Glomerular endothelial cell (primary cell): ENCODE measurements at regions not wholly inside any gene's neighbourhood (a gene's known extent, or its start where the extent isn't known, plus 50 kb on each side); places are given as distances from the start of the nearest gene placed in this dataset.

Source experiments
- DNase-seq: peaks from one replicate; pipeline ENCODE4 v3.0.0-alpha.2; 2011; ENCODE audit warnings: low read depth, low spot score; ENCODE audit errors: extremely low read depth

DNA sequence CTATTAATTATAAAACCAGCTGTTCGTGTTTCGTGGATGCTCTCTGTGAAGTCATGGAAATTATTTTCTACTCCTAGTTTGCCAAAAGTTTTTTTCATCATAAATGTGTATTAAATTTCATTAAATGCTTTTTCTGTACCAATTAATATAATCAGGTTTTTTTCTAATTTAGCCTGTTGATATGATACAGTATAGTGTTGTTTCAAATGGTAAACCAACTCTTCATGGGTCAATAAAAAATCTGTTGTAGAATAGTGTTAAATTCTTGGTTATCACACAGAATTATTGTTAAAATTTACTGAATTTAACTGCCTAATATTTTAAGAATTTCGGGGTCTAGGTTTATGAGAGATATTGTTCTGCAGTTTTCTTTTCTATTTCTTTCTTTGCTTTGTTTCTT is 505.9 kb upstream of the MANEA start:
- no peak for DNase-seq

DNA sequence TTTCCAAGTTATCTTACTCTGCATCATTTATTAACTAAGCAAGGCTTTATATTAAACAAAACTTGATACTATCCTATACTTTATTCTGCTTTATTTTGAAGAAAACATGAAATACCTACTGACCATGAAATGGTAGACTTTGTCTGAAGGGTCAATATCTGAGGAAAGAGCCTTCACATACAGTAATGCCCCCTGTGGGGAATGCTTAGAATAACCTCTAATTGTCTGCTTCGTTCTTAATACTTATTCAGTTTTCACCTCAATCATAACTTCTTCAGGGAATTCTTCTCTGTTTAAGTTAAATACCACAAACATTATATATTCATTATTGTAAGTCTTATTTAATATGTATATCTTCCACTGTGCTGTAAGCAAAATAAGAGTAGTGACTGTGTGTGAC is 498.9 kb upstream of the MANEA start:
- no peak for DNase-seq

DNA sequence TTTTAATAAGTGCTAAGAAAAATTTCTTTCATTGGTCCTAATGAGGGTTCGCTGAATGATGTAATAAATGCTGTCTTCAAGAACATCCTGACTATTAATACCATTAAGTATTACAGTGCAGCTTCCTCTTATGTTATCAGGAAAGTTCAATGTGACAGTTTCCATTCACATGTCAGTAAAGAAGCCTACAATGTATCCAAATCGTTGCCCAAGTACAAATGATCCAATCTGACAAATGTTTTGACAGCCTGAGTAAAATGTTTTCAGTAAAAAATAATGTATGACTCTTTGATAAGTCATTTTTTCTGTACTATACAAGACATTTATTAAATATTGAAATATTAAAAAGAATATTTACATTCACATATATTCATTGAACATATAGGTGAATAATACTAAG is 496.1 kb upstream of the MANEA start:
- no peak for DNase-seq

DNA sequence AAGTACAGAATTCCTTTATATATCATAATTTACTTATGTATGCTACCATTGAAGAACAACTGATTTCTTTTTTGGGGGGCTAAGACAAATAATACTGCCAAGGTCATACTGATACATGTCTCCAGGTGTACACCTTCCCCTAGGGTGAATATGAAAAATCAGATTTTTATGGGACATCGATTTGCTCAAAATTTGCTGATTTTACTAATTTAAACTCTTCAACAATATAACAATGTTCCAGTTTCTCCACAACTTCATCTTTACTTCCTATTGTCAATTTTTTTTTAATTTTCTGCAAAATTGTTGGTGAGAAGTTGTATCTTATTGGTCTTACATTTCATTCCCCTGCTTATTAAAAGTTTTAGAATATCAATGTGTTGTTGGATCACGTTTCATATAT is 495.4 kb upstream of the MANEA start:
- no peak for DNase-seq

DNA sequence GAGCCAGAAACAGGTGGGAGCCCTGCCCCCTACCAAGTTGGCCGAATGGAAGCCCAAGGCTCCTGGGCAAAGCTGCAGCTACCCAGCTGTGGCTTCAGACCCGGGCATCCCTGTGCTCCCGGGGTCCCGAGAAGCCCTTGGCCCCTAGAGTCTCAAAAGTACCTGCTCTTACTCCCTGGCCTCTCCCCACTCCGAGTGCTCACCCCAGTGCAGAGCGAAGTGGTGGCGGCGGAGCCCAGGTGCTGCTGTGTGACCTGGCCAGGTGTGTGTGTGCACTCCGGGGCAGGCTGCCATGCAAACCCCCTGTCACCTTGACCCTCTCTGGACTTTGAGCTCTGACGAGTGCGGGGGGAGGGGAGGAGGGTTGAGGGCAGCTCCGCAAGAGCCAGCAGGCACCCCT is 493.8 kb upstream of the MANEA start:
- no peak for DNase-seq

DNA sequence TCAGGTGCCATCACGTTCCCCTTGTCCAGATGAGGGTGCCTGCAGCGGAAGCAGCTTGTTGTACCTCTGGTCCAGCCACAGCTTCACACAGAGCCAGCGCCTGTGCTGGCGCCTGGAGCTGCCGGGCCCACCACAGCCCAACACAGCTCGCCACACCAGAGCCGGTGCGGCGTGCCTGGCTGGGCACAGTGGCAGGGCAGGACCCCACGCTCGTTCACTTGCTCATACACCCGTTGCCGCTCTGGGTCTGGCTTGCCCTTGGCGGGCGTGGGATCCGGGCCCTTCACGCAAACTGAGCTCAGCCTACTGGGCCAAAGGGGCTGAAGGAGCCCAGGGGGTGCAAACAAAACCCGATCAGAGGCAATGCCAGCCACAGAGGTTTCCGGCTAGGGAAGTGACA is 492.5 kb upstream of the MANEA start:
- no peak for DNase-seq

DNA sequence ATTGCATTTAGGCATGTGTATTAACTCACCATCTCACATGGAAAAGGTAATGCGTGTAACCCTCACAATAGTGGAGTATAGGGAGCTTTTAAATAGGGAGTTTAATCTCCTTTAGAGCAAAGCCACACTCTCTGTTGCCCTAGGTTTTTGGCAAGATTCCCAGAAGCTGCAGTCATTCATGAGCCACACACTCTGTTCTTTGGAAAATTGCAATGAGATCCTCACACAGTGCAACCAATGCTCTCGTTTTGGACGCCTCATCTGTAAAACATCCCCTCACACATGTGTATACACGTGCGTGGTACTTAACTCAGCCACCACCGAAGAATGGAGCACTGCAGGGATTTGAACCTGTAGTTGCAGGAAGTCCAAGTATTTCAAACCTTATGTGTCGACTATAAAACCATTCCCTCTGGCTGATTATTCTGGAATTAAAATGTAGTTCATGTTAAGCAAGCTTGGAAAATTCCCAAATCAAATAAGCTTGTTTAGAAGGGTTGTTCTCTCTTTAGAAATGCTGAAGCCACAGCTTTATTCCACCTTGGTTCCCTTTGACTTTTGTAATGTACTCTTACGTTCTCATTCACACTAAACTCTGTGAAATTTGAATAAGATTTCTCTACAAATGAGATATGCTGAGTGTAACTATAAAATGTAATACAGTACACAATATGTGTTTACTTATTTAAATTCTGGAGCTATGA is 489.8 kb upstream of the MANEA start:
- no peak for DNase-seq

DNA sequence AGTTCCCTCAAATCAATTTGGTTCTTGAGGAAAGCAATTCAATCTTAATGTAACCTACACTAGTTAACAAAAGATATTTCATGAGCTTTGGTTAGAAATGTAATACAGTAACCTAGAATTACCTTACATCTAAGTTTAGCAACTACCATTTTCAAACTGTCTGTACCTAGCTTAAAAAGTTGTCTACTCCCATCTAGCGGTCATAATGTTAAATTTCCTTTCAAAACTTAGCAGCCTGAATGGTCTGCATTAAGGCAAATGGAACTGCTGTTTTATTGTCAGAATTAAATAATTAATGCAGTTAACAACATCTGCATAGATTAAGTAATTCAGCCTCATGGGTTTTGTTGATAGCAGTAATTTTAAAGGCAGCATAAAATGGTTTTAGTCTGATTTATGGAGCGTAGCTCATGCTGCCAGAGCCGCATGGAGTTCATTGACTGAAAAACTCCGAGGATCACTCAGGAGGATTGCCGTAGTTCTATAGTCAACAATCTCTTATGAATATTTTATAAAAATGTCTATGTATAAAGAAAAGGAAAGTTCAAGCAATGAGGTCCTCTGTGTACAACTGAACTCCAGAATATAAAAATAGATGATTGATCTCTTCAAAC is 485.4 kb upstream of the MANEA start:
- DNase-seq, result no peak

DNA sequence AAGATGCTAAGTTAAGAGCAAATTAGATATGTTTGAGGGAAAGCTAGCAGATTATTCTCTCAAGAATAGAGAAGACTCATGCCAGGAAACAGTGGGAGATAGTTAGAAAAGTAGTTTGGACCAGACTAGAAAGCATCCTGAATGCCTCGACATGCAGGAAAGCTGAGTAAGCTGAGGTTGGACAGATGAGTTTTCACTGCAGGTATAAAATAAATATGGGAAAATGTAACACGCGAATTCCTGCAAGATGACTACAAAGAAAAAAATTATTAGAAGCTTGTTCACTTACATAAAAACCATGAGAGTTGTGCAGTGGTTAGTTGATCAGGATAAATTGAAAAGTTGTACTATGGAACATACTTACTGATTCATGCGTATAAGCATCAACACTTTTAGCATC is 484.2 kb upstream of the MANEA start:
- no peak for DNase-seq

DNA sequence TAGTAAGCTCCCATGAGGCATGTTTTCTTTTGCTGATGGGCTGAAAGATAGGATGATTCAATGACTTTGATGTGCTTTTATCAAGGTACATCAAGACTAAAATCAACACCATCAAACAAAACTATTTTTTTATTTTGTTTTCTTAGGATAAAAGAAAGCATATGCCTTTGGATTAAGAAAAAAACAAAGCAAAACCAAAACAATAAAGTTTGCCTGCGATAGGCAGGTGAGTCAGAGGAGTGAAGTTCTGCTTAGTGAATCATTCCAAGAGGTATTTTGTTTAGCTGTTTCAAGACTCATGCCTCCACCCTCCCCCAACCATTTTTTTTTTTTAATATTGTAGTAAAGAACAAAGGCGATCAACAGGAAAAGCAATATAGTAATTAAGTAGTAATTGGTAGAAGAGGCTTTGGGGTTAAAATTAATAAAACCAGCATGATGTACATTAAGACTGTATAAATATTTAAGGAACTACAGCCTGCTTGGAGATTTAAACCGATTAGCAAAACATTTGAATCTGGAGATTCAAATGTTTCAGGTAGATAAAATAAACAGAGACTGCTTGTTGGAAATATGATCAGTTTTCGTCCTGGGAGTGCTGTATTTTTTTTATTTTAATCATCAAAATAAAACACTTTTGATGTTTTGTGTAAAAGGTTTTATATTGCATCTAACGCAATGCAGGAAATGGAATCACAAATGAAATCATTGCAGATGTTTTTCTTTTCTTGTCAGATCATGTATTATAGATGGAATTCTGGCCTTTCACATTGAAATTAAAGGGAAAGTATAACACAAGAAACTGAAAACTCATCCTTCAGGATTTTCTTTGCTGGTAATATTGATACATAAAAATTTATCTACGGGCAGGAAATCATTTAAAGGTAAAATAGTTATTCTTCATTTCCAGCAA is 482.3 kb upstream of the MANEA start:
- no peak for DNase-seq

DNA sequence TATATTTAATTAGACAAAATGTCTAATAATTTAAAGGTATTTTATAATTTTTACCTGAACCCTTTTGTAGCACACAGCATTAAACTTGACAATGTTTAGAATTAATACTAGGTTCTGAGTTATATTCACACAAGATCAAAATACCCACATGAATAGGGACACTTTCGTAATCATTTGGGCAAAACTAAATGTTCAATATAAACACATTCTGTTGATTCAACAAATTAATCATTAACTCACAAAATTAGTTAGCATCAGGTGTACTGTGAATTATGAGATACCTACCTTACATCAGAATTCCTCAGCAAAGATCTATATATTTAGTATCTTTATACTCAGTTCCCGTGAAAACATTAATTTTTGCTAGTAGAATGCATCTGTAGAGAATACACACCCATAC is 481.5 kb upstream of the MANEA start:
- DNase-seq, result no peak

DNA sequence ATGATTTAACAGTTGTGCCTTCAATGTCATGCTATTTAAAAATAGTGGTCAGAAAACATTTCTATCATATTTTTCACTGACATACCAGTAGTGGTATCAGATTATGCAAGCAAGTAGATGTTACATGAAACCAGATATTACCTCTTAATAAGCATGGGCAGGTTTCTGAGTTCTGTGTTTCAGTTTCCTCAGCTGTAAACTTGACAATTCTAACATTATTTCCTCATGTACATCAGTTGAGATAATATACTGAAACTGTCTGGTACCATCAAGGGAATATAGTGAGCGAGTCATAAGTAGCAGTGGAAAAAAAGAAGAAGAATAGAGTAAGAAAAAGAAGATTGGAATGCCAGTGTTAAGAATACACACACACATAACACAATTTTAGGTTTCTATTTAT is 477.9 kb upstream of the MANEA start:
- DNase-seq, result no peak

DNA sequence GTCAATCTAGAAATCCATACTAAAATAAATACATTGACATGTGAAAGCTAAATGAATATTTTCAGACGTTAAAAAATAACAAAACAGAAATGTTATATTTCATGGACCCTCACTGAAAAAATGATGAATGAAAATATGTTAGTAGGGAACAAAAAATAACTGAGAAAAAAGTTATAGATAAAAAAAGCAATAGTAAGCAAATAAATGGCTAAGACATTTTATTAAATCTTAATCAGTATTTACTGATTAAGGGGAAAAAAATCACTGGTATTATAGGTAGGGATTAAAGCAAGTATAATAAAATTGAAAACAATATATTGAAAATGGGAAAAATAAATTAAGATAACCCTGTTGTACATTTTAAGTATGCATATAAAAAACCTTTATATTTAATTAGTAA is 468.1 kb upstream of the MANEA start:
- DNase-seq, result no peak

DNA sequence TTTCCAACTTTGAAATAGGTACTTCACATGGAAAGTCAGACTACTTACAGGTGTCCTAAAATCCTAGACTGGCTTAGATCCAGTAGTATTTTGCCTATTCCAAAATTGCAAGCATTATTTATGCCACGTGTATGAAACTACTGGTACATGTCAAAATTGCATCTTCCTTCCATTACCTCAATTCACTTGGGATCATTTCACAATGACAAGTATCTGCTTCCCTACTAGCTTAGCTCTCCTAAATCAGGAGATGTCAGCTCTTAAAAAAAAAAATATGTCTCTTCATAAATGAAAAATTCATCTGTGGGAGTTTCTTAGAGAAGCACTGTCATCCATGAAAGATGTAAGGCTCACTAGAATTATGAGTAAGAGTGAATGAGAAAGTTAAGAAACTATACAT is 466.6 kb upstream of the MANEA start:
- DNase-seq, result no peak

DNA sequence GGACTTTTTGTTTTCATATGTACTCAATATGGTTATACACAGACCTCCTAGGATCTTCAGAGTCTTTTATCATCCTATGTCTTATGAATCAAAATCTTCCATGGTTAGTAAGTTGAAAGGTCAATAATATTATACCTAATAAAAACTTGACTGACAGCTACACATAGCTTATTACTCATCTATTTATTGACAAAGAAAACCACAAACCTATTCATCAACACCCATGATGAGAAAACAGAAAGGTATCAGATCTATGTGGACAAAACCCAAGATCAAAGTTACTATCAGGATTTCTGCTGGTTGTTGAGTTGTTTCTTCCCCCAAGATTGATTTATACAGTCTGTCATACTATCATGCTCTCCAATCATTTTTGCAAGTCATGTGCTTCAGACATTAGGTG is 460.1 kb upstream of the MANEA start:
- no peak for DNase-seq

DNA sequence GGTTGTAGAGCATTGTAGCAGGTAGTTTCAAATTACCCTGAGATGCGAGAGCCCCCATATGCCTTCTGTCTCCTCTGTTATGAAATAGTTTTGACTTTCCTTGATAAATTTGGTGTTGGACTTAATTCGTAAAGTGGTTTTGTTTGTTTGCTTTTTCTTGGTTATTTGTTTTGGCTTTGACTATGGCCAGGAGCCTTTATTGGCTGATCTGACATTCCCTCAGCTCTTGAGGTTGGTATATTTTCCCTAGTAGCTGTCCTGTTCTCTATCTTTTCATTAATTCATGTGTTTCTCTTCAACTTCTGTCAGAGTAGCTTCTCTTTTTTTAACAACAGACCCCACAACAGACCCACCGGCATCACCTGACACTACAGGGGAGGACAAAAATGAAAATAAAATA is 457.4 kb upstream of the MANEA start:
- DNase-seq, result no peak

DNA sequence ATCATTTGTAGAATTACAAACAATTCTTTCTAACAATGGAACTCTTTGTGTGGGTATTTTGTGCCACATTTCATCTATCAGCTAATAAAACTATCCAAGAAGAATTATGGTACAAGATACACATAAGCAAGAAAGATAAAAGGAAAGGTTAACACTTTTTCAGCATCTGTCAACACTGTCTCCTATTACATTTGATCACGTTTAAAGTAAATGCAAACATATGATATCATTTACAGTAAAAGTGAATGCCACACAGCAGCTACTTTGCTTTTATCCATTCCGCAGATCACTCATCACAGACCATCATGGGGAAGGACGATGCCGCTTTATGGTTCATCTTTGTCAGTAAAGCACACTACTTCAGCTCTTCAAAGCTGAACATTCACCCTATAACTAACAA is 456.4 kb upstream of the MANEA start:
- DNase-seq, result no peak

DNA sequence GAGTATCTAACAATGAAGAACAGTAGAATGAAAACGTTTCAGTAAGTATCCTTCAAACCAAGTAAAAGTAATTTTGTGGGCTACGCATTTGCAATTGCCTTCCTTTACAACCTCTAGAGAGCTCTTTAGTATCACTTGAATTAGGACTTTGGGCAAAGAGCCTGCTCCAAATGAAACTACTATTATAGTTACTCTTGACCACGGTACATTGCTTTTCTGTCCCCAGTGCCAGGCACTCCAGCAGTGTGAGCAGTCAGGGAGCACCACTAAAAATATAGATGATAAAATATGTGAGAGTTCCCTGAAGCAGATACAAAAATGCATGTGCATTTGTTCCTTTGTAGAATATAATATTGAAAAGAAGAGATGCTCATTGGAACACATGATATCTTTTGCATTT is 450.1 kb upstream of the MANEA start:
- DNase-seq, result no peak

DNA sequence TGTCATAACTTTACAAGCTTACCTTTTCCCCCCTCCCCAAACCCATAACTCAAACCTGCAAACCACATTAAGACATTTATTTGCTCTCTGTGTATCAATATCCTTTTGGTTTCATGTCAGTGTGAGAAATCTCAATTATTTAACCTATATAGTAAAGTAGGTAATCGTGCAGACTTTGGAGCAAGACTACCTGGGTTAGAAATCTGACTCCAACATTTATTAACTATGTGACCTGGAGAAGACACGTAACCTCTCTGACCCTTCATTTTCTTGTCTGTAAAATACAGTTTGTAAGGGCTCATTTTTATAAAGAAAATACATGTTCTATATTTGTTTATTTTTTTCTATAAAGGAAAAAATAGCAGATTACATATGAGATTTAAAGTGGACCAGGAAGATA is 448.9 kb upstream of the MANEA start:
- DNase-seq, result no peak

DNA sequence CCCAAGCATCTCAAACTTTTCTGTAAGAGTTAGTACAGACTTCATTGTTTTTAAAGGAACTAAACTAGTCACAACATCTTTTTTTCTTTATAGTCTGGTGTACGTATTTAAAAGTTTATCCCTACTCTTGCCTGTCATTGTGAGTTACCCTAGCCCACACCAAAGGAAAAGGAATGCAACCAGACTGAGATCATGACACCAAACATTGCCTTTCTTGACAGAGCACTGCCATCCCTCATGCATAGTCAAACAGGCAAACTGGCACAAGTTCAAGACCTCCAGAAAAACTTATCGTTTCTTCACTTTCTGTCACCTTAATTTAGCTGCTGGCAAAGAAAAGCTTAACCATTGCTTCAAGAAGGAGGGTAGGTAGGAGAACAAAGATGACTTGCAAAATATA is 448.4 kb upstream of the MANEA start:
- DNase-seq, result no peak

DNA sequence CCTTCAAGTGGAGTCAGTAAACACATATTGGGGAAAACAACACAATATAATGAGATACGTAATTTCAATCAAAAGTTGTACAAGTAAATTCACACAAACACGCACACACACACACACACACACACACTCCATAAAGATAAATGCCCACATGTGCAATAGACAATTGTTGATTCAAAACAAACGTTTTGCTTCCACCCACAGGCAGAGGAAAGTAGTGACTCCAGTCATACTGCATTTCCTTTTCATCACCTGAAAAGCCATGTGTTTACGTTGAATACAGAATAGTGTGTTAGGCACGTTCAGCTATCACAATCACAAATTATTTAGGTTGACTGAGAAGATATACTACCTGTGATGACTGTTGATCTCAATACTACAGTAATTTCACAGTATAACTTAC is 443.8 kb upstream of the MANEA start:
- DNase-seq, result no peak

DNA sequence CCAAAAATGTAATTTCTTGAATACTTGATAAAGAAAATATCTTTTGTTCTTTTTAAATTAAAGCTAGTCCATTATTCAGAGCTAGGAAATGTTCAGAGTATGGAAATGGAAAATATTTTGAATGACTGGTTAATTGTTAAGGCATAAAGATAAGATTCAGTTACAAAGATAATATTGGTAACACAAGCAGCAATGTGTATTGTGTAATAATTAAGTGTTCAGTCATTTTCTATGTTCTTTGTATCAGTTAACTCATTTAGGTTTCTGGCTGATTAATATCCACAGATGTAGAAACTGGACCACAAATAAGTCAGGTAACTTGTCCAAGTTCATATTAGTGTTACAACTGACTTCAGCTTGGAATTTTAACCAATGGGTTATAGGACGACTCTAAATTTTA is 442.2 kb upstream of the MANEA start:
- DNase-seq, result no peak
